ENCODE measurements at regions not wholly inside any gene's neighbourhood (a gene's known extent, or its start where the extent isn't known, plus 50 kb on each side); places are given as distances from the start of the nearest gene placed in this dataset.

DNA sequence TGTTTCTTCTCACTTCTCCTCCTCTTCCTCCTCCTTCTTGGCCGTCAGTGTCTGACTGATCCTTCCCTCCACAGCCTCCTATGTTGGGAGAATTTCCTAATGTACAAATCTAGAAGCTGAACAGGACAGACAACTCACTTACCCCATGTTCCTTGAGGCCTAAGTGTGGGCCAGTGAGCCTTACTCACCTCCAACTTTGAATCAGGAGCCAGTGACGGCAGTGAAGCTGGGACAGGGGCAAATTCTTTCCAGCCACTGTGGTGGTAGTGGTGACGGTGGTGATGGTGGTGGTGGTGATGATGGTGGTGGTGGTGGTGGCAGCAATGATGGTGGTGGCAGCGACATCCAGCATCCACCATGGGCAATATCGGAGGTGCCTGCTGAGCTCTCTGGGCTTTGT, 166.3 kb downstream of the FAM43A start:
- TF ChIP-seq POLR2A (IDR thresholded peaks at IDR 0.05) = no peak
- TF ChIP-seq, protein P1, sequence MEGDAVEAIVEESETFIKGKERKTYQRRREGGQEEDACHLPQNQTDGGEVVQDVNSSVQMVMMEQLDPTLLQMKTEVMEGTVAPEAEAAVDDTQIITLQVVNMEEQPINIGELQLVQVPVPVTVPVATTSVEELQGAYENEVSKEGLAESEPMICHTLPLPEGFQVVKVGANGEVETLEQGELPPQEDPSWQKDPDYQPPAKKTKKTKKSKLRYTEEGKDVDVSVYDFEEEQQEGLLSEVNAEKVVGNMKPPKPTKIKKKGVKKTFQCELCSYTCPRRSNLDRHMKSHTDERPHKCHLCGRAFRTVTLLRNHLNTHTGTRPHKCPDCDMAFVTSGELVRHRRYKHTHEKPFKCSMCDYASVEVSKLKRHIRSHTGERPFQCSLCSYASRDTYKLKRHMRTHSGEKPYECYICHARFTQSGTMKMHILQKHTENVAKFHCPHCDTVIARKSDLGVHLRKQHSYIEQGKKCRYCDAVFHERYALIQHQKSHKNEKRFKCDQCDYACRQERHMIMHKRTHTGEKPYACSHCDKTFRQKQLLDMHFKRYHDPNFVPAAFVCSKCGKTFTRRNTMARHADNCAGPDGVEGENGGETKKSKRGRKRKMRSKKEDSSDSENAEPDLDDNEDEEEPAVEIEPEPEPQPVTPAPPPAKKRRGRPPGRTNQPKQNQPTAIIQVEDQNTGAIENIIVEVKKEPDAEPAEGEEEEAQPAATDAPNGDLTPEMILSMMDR (IDR thresholded peaks at IDR 0.05 in 4 of 5, conservative IDR thresholded peaks at IDR 0.05 in 1 of 5) = no peak
- DNase-seq (no peak), ATAC-seq (no peak)
- peaks cover 22 to 39% of the 10 kb centered on the region in 2 donors for H3K4me1 ChIP-seq
- no peaks in the 10 kb centered on the region for H3K36me3 ChIP-seq
- H3K27ac ChIP-seq = peak overlapping the region in 1 of 4 donors; percentile 80
- H3K27me3 ChIP-seq = no peaks in the 10 kb centered on the region
- no peak overlapping the region for H3K4me3 ChIP-seq
- no peaks in the 10 kb centered on the region for H3K9me3 ChIP-seq
- intact Hi-C loops (cut with DNase I; ENCODE audit: low total_unique reads) = no loop called here
- in situ Hi-C loops (cut with MboI; ENCODE audit: low sequenced_read_pairs in 4 of 4) = loop anchor here in 1 of 4 donors (10.0 kb wide), 1 partner anchor 167 kb away; the partner anchor contains the start of gene FAM43A

DNA sequence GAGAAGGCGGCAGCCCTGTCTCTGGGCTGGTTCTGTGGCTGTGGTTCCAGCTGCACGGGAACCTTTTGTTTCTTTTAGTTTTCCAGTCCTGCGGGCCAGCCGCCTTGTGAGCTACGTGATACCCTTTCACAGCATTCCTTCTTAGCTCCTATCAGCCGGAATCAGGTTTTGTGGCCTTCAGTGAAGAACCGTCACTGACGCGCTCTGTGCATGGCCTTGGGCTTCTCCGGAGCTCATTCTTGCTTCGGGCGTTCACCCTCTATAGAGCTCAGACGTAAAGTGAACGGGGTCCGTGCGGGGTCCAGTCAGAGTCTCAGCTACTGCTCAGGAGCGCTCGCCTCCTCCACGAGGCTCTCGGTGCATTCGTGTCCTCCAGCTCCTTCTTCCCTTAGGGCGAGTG, 166.7 kb downstream of the FAM43A start:
- no peak overlapping the region for H3K4me3 ChIP-seq
- DNase-seq = no peak
- intact Hi-C loops (cut with DNase I; ENCODE audit: low total_unique reads) (no loop called here), in situ Hi-C loops (cut with MboI; ENCODE audit: low sequenced_read_pairs in 4 of 4) (loop anchor here in 1 of 4 donors (10.0 kb wide), 1 partner anchor 168 kb away; the partner anchor contains the start of gene FAM43A)
- H3K9me3 ChIP-seq = no peaks in the 10 kb centered on the region
- TF ChIP-seq, protein P1 (IDR thresholded peaks at IDR 0.05 in 4 of 5, conservative IDR thresholded peaks at IDR 0.05 in 1 of 5) = no peak
- TF ChIP-seq POLR2A (IDR thresholded peaks at IDR 0.05) = no peak
- H3K4me1 ChIP-seq = peaks cover 22 to 39% of the 10 kb centered on the region in 2 donors
- H3K36me3 ChIP-seq = no peaks in the 10 kb centered on the region
- no peak for ATAC-seq
- H3K27ac ChIP-seq = peak overlapping the region in 3 of 4 donors; percentile 44 to 80 (median 71)
- H3K27me3 ChIP-seq = no peaks in the 10 kb centered on the region

DNA sequence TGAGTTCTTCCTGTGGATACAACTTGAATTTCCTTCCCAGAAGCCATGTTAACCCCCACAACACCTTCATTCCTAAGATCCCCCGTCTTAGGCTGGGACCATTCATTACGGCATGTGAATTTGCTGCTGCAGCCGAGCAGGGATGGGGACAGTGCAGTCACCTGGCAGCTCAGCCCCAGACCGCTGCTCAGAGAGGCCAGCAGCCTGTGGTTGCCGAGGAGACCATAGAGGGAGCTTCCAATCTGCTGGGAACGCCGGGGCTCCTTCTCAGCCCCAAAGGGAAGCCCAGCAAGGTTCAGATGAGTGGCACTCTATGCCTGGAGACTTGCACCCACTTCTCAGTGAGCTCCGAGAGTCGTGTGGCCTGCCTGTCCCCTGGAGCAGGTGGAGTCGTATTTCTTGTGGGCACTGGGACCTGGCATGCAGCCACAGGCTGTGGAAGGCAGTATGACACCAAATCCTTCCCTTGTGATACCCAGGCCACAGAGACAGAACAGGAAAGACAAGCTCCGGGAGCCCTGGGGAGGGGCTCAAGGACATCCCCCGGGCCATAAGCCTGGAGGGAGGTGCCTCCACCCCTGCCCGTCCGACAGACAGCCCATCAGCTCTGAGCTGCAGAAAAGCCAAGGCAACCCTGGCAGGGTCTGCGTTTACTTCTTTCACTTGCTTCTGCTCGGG, 167.3 kb downstream of the FAM43A start:
- no peak overlapping the region for H3K4me3 ChIP-seq
- H3K9me3 ChIP-seq = no peaks in the 10 kb centered on the region
- intact Hi-C loops (cut with DNase I; ENCODE audit: low total_unique reads) (no loop called here), in situ Hi-C loops (cut with MboI; ENCODE audit: low sequenced_read_pairs in 4 of 4) (loop anchor here in 1 of 4 donors (10.0 kb wide), 1 partner anchor 168 kb away; the partner anchor contains the start of gene FAM43A)
- H3K27ac ChIP-seq = peak overlapping the region; percentile 34 to 80 (median 58)
- ATAC-seq (peak; percentile 77 to 82), DNase-seq (peak; percentile 77)
- no peaks in the 10 kb centered on the region for H3K27me3 ChIP-seq
- no peaks in the 10 kb centered on the region for H3K36me3 ChIP-seq
- peaks cover 22 to 39% of the 10 kb centered on the region in 2 donors for H3K4me1 ChIP-seq
- TF ChIP-seq POLR2A (IDR thresholded peaks at IDR 0.05) = no peak
- TF ChIP-seq, protein P1 (IDR thresholded peaks at IDR 0.05 in 4 of 5, conservative IDR thresholded peaks at IDR 0.05 in 1 of 5) = no peak

DNA sequence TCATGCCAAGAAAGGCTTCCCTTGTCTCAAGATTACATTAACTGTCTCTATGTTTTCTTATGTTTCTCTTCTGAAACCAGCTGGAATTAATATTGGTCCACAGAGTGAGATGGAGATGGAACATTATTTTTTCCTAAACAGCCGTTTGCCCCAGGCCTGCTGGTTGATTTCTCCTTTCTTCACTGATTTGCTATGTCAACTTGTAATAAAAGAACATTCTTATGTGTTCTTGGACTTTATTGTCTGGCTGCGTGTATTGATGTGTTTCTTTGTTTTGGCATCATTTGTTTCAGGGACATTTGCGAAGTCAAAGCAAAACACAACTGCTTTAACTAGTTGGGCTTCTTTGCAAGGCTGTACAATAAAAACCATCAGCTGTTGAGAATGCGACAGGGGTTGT, 168.5 kb downstream of the FAM43A start:
- TF ChIP-seq POLR2A (IDR thresholded peaks at IDR 0.05) = no peak
- TF ChIP-seq, protein P1 (IDR thresholded peaks at IDR 0.05 in 4 of 5, conservative IDR thresholded peaks at IDR 0.05 in 1 of 5) = no peak
- Histone ChIP-seq H3K9me3 (no peaks in the 10 kb centered on the region), H3K27ac (peak overlapping the region in 3 of 4 donors; percentile 18 to 80 (median 77)), H3K36me3 (no peaks in the 10 kb centered on the region), H3K4me1 (peaks cover 22 to 39% of the 10 kb centered on the region in 2 donors), H3K4me3 (no peak overlapping the region), H3K27me3 (no peaks in the 10 kb centered on the region)
- in situ Hi-C loops (cut with MboI; ENCODE audit: low sequenced_read_pairs in 4 of 4) (loop anchor here in 1 of 4 donors (10.0 kb wide), 1 partner anchor 169 kb away; the partner anchor contains the start of gene FAM43A), intact Hi-C loops (cut with DNase I; ENCODE audit: low total_unique reads) (loop anchor here (2.0 kb wide), 1 partner anchor 29 kb away; no protein-coding TSS in a partner anchor)
- ATAC-seq = no peak
- no peak for DNase-seq

All from gastrocnemius medialis (tissue), 4 donors.